ENCODE measurements at regions not wholly inside any gene's neighbourhood (a gene's known extent, or its start where the extent isn't known, plus 50 kb on each side); places are given as distances from the start of the nearest gene placed in this dataset.

DNA sequence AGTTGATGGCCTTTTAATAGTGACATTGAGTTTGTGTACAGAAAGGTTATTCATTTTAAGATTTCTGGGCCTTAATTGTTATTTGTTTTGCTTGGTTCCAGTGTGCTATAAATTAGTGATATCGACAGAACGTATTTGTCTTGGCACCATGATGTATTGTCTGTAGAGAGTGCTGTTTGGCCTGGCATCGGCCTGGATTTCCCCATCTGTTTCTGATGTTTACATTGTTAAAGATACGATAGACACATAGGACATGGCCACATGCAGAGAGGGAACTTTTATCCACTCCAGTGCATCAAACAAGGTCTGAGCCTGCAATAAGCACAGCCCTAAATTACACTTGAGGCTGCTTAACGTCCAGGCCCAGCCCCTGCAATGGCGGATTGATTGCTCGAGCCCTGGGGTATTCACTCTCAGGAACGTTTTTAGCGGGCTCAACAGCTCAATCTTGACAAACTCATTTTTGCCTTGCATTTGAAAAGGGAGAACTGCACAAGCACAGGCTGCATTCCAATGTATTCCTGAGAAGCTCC, 144.7 kb downstream of the SLC4A3 start:
- DNase-seq = no peak

DNA sequence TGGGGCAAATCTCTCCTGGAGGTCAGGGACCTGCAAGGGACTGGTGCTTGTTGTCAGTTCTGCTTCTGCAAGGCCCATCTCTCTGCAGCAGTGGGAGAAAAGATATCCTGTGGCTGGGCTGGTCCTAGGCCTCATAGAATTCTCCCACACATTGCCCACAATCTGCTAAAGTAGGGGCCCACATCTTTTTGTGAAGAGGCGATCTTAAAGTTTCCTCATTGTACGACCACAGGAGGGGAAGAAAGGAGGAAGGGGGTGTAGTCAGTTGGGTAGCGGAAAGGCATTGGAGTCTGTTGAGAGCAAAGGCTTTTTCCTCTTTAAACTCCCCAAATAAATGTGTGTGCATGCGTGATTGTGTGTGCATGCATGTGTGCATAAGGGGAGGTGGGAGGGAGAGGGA, 145.3 kb downstream of the SLC4A3 start:
- no peak for DNase-seq

DNA sequence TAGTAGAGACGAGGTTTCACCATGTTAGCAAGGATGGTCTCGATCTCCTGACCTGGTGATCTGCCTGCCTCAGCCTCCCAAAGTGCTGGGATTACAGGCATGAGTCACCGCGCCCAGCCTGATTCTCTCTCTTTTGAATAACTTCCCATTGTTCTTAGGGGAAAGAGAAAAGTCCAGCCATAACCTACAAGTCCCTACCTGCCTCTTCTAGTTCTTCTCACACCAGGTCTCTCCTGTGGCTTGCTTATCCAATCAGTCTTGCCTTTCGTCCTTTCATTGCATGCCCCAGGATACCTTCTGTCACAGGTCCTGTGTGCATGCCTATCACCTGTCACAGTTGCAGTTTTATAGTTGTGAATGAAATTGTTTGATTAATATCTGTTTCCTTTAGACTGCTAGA, 148.1 kb downstream of the SLC4A3 start:
- DNase-seq = no peak

DNA sequence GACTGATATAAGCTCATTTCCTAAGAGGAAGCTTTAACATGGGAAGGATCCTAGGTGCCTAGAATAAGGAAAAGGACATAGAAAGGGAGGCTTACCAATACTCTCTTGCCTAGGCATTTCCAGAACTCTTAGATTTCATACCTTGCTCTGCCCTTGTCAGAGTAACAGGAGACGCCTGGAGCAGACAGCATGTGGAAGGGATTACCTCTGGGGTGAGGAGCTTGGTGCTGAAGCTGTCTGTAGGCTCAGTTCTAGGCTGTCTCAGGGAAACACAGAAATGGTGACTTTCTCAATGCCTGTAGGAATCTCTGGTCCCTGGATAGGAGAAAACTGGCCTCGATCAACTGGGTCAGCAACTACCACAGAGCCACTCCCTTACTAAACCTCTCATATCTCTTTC, 150.0 kb downstream of the SLC4A3 start:
- no peak for DNase-seq

DNA sequence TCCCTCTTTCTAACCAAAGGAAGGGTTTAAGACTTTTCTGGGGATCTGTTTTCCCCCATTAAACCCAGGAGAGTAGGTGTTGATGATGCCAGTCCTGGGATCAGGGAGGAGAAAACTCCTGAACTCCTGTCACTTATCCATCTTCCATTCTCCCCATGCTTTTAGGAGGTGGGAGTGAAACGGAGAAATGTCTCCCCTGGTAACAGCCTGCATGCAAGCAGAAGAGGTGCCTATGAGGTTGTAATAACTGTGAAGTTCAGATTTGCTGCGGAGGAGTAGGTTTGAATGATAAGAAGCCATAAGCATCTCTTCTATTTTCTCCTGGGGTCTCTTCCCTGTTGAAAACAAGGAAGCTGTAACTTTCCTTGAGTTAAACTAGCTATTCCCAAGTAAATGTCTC, 150.8 kb downstream of the SLC4A3 start:
- no peak for DNase-seq

DNA sequence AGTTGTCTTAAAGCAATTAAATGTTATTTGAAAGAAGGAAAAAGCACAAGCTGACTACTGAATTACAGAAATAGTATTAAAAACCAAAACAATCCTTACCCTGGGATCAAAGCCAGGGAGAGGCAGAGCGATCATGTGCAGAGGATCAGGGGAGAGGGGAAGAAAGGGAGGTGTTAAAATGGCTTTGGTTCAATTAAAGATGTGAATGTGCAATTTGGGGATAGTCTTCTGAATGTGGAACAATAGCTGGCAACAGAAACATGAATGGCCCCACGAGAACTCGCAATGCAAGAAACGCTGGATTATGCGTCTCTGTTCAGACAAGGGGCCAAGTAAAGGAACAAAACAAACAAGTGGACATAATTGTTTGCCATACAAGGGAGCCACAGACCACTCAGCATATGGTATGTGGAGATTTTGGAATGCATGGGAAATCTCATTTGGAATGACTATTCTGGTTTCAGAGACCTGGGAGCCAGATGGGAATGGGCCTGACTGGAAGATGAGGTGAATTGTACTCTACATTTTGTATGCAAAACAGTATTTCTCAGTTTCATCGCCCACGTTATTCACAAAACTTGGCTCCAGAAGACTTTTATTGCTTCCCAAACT, 155.4 kb downstream of the SLC4A3 start:
- no peak for DNase-seq

DNA sequence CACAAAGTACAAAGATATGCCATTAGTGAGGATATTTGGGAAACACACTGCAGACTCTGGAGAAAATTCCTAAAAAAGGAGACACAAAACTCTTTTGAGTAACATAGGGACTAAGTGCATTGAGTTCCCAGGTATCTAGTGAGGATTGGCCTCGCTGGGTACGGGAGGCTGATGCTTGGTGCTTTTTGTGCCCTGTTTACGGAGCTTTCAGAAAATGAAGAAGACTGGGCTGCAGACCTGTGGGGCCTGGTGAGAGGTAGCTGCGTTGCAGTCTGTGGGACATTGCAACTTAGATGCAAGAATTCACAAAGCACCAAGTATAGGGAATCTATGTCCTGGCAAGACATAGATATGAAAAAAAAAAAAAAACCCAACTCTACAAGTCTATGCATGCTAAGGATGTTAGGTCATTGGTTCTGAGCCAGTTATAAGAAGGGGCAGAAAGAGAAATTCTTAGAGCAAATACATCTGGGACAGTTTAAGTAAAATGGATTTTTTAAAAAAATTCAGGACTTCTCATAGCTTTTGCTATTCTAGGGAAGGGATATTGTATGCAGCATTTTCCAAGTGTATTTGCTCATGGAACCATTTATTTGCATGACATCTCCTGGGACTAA, 156.0 kb downstream of the SLC4A3 start:
- no peak for DNase-seq

DNA sequence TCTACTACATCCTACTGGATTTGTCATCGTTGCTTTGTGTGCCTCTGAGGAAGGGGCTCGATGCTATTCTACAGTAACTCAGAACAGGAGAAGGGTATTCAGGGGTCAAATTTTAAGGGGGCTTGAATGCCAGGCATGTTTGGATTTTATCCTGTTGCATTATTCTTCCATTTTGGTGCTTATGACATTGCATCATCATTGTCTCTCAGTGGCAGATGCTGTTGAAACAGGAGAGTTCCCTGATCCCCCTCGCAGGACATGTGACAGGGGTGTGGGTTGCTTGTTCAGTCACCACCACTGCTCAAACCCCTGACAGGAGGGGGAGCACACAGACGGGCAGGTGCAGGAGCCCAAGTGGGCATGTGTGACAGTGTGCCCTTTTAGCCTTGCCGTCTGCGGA, 156.7 kb downstream of the SLC4A3 start:
- DNase-seq = no peak

DNA sequence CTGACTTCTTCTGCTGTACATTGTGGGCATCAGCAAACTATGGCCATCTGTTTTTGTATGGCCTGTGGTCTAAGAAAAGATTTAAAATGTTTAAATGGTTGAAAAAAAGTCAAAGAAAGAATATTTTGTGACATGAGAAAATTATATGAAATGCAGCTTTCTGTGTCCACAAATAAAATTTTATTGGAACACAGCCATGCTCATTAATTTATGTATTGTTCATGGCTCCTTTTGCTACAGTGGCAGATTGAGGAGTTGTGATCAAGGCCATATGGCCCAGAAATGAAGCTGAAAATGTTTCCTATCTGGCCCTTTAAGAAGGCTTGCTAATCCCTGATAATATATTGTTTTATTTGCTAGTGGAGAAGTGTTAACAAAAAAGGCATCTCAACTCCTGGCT, 162.0 kb downstream of the SLC4A3 start:
- DNase-seq = no peak

DNA sequence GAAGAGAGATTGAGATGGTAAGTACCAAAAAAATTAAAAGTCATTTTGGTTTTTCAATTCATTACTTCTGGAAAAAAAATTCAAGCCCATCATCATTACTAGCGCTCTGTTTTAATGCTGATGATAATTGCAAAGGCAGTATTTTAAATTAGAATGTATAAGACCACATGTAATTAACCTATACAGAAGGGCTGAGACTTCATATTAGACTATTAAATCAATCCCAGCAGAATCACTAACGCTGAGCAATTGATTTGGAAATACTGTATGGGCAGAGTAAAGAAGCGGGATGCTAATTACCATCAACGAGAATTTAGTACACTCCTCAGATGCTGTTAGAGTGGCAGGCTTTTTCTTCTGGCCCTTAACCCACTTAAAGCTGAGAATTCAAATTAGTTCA, 165.0 kb downstream of the SLC4A3 start:
- DNase-seq = no peak

DNA sequence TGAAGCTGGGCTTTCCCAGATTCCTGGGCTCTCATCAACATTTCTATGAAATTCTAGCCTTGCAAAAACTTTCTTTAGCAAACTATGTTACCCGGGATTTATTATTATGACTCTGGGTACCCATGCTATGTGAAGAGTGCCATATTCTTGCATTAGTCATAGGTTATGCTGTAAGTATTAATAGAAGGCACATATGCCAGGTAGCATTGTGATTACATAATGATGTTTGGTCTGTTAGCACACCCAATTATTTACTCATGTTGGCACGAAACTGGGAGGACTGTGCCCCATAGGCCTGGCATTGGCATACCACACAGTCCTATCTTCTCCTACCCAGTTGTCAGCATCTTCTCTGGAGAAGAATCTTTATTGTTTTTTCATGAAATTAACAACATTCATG, 171.0 kb downstream of the SLC4A3 start:
- DNase-seq = no peak

DNA sequence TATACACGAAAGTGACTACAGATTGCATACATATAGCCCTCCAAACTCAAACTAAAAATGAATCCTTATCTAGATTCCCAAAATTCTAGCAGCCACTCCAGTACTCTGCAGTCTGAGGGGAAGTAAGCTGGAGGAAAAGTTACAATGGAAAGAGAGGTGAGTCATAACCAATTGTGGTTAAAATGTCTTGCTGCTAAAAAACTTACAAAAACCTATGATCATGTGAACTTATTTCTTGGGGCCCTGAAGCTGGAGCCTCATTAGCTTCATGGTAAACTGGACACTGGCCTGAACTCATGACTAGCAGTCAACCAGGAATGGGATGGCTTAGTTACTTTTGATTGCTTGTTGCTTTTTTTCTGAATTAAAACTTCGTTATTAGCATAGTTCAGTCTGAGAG, 175.9 kb downstream of the SLC4A3 start:
- DNase-seq = no peak

DNA sequence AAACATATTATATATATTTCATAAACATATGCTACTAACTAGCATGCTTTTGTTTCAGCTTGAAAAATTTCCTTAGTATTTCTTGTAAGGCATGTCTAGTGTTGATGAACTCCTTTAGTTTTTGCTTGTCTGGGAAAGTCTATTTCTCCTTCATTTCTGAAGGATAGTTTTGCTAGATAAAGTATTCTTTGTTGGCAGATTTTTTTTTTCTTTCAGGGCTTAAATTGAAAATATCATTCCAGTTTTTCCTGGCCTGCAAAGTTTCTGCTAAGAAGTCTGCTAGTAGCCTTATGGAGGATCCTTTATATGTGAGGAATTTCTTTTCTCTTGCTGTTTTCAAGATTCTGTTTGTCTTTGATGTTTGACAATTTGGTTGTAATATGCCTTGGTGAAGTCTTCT, 183.5 kb downstream of the SLC4A3 start:
- DNase-seq = no peak

DNA sequence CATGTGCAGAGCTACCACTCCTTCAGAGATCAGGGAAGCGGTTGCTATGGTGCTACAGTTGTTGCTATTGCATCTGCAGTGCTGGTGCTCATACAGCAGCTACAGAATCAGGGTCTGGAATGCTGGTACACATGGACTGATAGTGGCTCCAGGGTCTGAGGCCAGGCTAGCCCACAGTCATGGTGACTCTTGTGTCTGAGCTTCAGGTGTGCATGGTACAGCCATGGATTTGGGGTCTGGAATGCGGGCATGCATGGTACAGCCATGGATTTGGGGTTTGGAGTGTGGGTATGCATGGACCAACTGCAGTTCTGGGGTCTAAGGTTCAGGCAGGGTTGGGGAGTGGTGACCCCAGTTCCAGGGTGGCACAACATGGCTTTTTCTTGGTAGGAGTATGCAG, 185.2 kb downstream of the SLC4A3 start:
- DNase-seq = no peak

DNA sequence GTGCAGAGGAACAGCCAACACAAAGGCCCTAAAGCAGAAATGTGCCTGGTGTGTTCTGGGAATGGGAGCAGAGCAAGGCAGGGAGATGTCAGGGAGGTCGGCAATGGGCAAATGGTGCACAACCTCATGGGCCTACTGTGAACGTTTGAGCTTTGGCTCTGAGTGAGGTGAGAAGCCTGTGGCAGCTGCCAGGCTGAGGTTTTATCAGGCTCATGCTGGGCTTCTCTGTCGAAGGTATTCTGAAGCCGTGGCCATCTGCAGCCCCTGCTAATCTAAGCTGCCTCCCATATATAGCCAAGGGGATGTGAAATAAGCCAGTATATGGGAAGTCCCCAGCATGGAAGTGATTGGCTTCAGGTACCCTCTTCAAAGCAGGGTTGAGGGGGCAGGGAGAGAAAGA, 193.3 kb downstream of the SLC4A3 start:
- no peak for DNase-seq

DNA sequence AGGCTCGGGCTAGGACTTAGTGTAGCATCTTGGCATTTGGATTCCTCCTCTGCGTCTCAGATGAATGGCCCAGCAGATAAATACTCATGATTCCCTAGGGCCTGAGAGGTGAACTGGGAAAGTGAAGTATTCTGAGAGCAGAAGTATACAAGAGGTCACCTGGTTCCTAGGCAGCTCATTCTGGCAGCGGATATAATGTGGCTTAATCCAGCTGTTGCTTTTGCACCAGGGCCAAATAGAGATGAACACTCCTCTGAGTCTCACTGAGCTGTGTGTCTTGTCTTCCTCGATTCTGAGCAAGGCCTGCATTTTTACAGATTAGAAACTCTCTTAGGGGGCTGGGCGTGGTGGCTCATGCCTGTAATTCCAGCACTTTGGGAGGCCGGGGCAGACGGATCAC, 196.1 kb downstream of the SLC4A3 start:
- DNase-seq = no peak

DNA sequence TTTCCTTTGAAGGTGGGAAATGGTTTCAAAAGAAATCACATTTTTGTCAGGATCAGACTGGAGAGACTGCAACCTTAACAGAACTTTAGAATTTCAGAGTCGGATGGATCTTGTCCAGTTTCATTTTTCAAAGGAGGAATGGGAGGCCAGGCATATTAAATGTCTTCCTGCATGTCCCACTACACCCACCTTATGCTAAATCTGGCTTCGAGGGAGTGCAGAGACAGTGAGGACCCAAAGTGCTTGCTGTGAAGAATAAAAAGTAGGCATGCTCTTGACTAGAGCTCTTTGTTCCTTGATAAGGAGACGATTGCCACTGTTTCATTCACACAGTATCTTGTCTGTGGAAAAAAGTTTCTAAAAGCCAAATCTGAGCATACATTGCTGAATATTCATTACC, 197.6 kb downstream of the SLC4A3 start:
- DNase-seq = no peak

DNA sequence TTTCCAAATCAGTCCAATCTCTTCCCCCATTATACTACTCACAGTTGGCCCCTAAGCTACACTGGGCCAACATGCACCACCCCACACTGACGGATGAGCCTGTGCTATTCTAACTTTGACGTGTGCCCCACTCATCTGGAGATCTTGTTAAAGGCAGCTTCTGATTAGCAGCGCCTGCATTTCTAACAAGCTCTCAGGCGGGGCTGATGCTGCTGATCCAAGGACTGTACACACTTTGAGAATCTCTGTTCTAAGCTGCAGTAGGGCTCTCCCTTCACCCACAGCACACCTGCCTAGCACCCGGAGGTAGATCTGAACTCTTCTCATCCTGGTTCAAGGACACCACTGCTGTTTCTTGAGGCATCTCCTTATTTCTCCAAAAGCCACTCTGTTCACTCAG, 200.7 kb downstream of the SLC4A3 start:
- no peak for DNase-seq

DNA sequence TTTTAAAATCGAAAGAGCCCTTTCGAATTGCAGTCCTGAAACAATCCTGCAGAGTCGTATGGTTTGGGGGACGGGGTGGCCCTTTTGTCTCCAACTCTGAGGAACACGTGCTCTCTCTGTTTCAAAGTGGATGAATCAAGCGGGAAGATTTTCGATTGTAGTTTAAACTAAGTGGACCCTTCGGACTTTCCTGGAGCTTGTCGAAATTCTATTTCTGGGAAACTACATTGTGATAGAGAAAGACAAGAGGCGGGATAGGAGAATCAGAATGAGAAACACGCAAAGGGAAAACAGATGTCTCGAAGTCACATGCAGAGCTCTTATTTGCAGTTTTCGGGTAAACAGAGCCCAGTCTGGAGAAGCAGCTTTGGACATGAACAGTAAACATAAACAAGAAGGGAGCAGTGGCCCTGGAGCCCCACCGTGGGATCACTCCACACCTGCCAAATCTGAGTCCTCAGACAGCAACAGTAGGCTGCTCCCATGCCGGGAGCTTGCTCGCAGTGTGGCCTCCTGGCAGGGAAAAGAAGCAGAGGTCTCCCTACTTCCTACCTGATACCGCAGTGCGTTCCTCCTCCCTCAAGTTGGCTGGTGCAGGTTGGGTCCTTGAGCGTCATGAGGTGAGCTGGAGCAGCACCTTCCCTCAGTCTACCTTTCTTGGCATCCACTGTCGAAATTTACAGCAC, 202.4 kb downstream of the SLC4A3 start:
- DNase-seq = no peak

DNA sequence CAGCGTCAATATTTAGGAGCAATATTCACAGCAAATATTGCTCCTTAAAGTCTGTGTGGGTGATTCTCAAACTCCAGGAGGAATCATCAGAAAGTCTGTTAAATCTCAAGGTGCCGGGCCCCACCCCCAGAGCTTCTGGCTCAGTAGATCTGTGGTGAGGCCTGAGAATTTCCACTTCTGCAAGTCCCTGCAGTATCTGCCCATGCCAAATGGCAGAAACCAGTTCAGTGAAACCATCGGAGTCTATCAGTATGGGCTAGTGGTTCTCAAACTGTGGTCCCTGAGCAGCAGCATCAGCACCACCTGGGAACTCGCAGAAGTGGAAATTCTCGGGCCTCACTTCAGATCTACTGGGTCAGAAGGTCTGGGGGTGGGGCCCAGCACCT, 202.9 kb downstream of the SLC4A3 start:
- no peak for DNase-seq

DNA sequence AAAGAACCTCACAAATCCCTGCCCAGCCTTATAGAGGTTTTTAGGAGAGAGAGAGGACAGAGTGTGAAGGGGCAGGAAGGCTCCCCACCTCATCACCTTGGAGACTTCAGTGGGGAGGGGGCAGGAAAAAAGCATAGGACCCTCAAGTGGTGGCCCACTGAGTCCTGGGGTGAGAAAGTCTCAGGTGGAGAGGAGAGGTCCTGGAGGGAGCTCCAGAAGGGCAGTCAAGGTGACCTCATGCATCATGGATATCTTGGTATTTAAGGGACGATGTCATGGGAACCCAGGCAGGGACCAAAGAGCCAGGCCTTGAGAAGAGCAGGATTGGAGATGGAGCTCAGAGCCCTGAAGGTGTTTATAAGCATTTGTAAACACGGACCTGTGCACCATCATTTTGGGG, 204.5 kb downstream of the SLC4A3 start:
- DNase-seq = no peak

DNA sequence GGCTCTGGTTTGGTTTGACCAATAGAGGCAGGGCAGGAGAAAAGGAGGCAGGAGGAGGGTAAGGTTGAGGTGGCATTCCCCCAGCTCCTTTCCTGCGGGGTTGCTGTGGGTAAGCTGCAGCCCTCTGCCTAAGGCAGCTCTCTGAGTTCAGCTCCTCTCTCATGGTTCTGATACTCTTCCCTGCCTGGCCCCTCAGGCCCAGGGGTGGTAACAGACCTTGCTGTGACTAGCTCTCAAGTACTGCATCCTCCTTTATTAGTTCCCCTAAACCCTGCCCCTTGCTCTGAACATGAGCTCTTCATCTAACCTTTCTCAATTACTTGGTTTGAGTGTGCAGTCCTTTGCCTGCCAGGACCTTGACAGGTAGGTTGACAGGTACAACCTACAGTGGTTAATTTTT, 205.5 kb downstream of the SLC4A3 start:
- DNase-seq = no peak

DNA sequence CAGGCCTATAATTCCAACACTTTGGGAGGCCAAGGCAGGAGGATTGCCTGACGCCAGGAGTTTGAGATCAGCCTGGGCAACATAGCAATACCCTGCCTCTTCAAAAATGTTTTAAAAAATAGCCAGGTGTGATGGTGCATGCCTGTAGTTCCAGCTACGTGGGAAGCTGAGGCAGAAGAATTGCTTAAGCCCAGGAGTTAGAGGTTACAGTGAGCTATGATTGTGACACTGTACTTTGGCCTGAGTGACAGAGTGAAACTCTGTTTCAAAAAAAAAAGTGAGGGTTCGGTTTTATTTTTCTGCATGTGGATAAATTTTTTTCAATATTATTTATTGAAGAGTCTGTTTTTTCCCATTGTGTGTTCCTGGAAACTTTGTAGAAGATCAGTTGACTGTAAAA, 208.1 kb downstream of the SLC4A3 start:
- no peak for DNase-seq

DNA sequence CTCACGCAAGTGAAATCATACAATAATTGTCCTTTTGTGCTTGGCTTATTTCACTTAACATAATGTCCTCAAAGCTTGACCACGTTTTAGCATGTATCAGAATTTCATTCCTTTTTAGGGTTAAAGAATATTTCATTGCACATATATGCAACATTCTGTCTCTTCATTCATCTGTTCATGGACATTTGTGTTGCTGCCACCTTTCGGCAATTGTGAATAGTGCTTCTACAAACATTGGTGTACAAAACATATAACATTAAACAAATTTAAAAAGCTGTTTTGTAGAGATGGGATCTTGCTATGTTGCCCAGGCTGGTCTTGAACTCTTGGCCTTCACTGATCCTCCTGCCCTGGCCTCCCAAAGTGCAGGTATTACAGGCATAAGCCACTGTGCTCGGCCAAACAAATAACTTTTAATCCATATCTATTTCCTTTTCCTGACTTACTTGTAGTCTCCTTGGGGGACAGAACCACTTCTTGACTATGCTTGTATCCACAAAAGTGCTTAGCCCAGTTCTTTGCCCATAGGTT, 209.3 kb downstream of the SLC4A3 start:
- no peak for DNase-seq

All from CD4-positive, alpha-beta T cell treated with Interferon alpha-2 for 1 hour (primary cell).